Prostate gland (tissue), 2 donors: ENCODE measurements at regions not wholly inside any gene's neighbourhood (a gene's known extent, or its start where the extent isn't known, plus 50 kb on each side); places are given as distances from the start of the nearest gene placed in this dataset.

ENCODE experiments used
- DNase-seq: peaks from one replicate; pipeline ENCODE4 v3.0.0-alpha.2; 2019; ENCODE audit warnings: low spot score
- H3K27ac ChIP-seq, 2 donors: fragments of 200-600 bp; sonication (generic); 2 replicates each; pipeline ENCODE4 v1.5.1; 2017 to 2019
- H3K27me3 ChIP-seq: fragments of 200-600 bp; sonication (generic); replicated peaks from 2 replicates; pipeline ENCODE4 v1.5.1; 2019; ENCODE audit not compliant: insufficient read depth
- H3K36me3 ChIP-seq, 2 donors: fragments of 200-600 bp; sonication (generic); 1 replicate in 1 of 2; 2 replicates in 1 of 2; pipeline versions ENCODE4 v1.5.1 to v1.8.1; 2017 to 2019
- H3K4me1 ChIP-seq: fragments of 200-600 bp; sonication (generic); replicated peaks from 2 replicates; pipeline ENCODE4 v1.5.1; 2019
- H3K4me3 ChIP-seq, 2 donors: fragments of 200-600 bp; sonication (generic); 2 replicates each; pipeline ENCODE4 v1.5.1; 2017 to 2019
- H3K9me3 ChIP-seq: fragments of 200-600 bp; sonication (generic); 2 replicates; pipeline ENCODE4 v1.5.1; 2017
- CTCF ChIP-seq, 4 experiments: fragments of 200-600 bp in 2 of 4; fragments of 450-650 bp in 2 of 4; sonication (generic) in 2 of 4; IDR thresholded peaks; 1 replicate in 3 of 4; 2 replicates in 1 of 4; pipeline ENCODE4 v1.5.1; 2016 to 2019; ENCODE audit warnings: antibody characterized with exemption in 4 of 4, mild to moderate bottlenecking in 2 of 4, moderate library complexity in 2 of 4
- POLR2A ChIP-seq: fragments of 450-650 bp; IDR thresholded peaks from one replicate; pipeline ENCODE4 v1.6.1; 2016; ENCODE audit warnings: antibody characterized with exemption, mild to moderate bottlenecking
- POLR2AphosphoS5 ChIP-seq: sonication (generic); formaldehyde crosslinking; IDR thresholded peaks from one replicate; pipeline ENCODE4 v1.6.1; 2017; ENCODE audit warnings: antibody characterized with exemption
- WGBS: methylation state at CpG from one replicate; pipeline ENCODE4 v1.1.5; 2018; 5-methylcytosine and 5-hydroxymethylcytosine counted together
- intact Hi-C: fragments of 100-400 bp; cut with DNase I; formaldehyde crosslinking; loops from one replicate; pipeline ENCODE4 v1.14.2; 2022

- Histone ChIP-seq H3K36me3 (no peaks in the 10 kb centered on the region), H3K9me3 (no peaks in the 10 kb centered on the region), H3K27me3 (no peaks in the 10 kb centered on the region), H3K27ac (no peak overlapping the region), H3K4me1 (no peaks in the 10 kb centered on the region), H3K4me3 (no peak overlapping the region)
- no peak for TF ChIP-seq POLR2AphosphoS5
- 90% methylated on average over 3 of the region's 3 CpGs for WGBS
- intact Hi-C loops = no loop called here
- no peak for DNase-seq
Measured at GRCh38 chr9:86800681-86801080, 146.6 kb downstream of the GAS1 start.

DNA sequence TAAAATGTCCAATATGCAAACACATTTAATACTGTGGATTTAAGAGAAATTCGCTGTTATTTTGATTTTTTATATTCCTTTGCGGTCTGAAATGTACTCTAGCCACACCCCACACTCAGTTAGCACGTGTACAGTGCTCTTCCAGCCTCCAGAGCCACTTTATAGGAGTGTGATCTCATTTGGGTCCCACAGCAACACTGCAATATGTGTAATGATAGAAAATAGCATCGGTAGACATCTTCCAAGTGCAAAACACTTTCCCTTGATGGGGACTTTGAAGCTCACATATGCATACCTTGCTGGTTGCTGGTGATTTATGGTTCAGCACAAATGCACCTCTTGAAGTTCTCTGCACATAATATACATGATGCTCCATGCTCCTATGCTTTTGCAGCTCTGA, 148.3 kb downstream of the GAS1 start:
- no peaks in the 10 kb centered on the region for H3K27me3 ChIP-seq
- WGBS = 78% methylated on average over 4 of the region's 4 CpGs
- TF ChIP-seq CTCF (IDR thresholded peaks at IDR 0.05) (no peak), POLR2AphosphoS5 (no peak), POLR2A (no peak)
- no peaks in the 10 kb centered on the region for H3K9me3 ChIP-seq
- no peak overlapping the region for H3K27ac ChIP-seq
- intact Hi-C loops = no loop called here
- H3K36me3 ChIP-seq = no peaks in the 10 kb centered on the region
- DNase-seq = no peak
- H3K4me3 ChIP-seq = no peak overlapping the region
- no peaks in the 10 kb centered on the region for H3K4me1 ChIP-seq

DNA sequence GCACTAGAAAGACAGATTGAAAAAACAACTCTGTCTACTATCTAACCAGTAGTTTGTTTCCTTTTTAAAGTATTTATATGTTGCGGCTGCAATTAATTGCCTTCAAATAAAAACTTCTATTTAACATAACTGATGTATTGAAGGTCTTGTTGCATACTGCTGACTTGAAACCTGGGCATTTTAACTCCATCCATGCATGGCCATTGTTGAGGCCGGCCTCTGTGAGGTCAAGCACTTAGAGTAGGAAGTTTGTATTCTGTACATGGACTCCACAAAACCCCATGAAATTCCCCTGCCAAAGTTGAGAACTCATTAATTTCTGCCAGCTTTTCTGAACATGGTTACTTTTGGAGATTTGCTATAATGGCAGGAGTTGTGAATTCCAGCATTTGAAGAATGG, 150.6 kb downstream of the GAS1 start:
- Histone ChIP-seq H3K9me3 (no peaks in the 10 kb centered on the region), H3K27ac (no peak overlapping the region), H3K27me3 (no peaks in the 10 kb centered on the region), H3K4me3 (no peak overlapping the region), H3K4me1 (no peaks in the 10 kb centered on the region), H3K36me3 (no peaks in the 10 kb centered on the region)
- TF ChIP-seq POLR2AphosphoS5 (no peak), CTCF (IDR thresholded peaks at IDR 0.05) (no peak), POLR2A (no peak)
- 85% methylated on average over 2 of the region's 2 CpGs for WGBS
- intact Hi-C loops = no loop called here
- no peak for DNase-seq

GRCh38 chr9:86795823-86796553, 151.3 kb downstream of the GAS1 start:
- TF ChIP-seq POLR2A = no peak
- TF ChIP-seq POLR2AphosphoS5 = no peak
- no peak for TF ChIP-seq CTCF (IDR thresholded peaks at IDR 0.05)
- Histone ChIP-seq H3K4me1 (no peaks in the 10 kb centered on the region), H3K36me3 (no peaks in the 10 kb centered on the region), H3K4me3 (no peak overlapping the region), H3K27me3 (no peaks in the 10 kb centered on the region), H3K27ac (no peak overlapping the region), H3K9me3 (no peaks in the 10 kb centered on the region)
- WGBS = 53% methylated on average over 9 of the region's 9 CpGs
- intact Hi-C loops = no loop called here
- no peak for DNase-seq

DNA sequence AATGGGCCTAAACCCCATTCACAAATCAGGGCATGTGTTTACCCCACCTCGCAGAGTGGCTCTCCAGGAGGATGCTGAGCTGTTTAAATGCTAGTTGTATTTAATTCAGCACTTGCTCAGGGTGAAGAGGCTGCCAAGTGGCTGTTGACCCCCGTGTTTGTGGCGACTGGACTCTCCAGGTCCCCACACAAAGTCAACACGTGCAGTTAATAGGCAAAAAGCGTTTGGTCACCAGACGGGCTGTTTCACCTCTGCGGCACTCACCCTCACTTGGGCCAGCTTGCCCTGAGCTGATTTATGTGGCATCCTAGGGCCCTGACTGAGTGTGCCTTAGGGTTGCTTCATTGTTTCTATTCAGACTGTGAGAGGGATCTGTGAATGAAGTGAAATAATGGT, 152.3 kb downstream of the GAS1 start:
- 70% methylated on average over 7 of the region's 7 CpGs for WGBS
- intact Hi-C loops = no loop called here
- Histone ChIP-seq H3K36me3 (no peaks in the 10 kb centered on the region), H3K27ac (no peak overlapping the region), H3K4me3 (no peak overlapping the region), H3K9me3 (no peaks in the 10 kb centered on the region), H3K4me1 (no peaks in the 10 kb centered on the region), H3K27me3 (no peaks in the 10 kb centered on the region)
- no peak for DNase-seq
- TF ChIP-seq POLR2AphosphoS5 (no peak), CTCF (IDR thresholded peaks at IDR 0.05) (no peak), POLR2A (no peak)
